H9 (cell line): ENCODE measurements at regions not wholly inside any gene's neighbourhood (a gene's known extent, or its start where the extent isn't known, plus 50 kb on each side); places are given as distances from the start of the nearest gene placed in this dataset.
"Not testable (repeated sequence)": the region's sequence is repeated elsewhere in the genome, so short reads cannot be mapped to it uniquely, and the experiment has no call there.

Source experiments
- DNase-seq: peaks from one replicate; pipeline ENCODE4 v3.0.0-alpha.2; 2017
- H2AFZ ChIP-seq: one replicate; pipeline ENCODE4 v1.6.1; 2013; ENCODE audit warnings: mild to moderate bottlenecking, low read length, control low read depth, moderate library complexity
- H2AK5ac ChIP-seq: 2 replicates; pipeline ENCODE4 v1.6.1; 2013; ENCODE audit warnings: low read length, control low read depth, mixed read lengths; ENCODE audit not compliant: insufficient read length
- H2BK120ac ChIP-seq: one replicate; pipeline ENCODE4 v1.6.1; 2013; ENCODE audit warnings: low read depth, mild to moderate bottlenecking, low read length, control low read depth, inconsistent platforms; ENCODE audit not compliant: poor library complexity, severe bottlenecking
- H2BK12ac ChIP-seq: 2 replicates; pipeline ENCODE4 v1.6.1; 2013; ENCODE audit warnings: low read length, control low read depth, mixed read lengths, low read depth; ENCODE audit not compliant: insufficient read length
- H2BK15ac ChIP-seq: 2 replicates; pipeline ENCODE4 v1.6.1; 2013; ENCODE audit warnings: low read depth, low read length, control low read depth
- H2BK20ac ChIP-seq: one replicate; pipeline ENCODE4 v1.6.1; 2013; ENCODE audit warnings: low read depth, mild to moderate bottlenecking, low read length, control low read depth, inconsistent platforms; ENCODE audit not compliant: poor library complexity, severe bottlenecking
- H2BK5ac ChIP-seq: 2 replicates; pipeline ENCODE4 v1.6.1; 2013; ENCODE audit warnings: low read length, control low read depth, mixed read lengths; ENCODE audit not compliant: insufficient read length
- H3K14ac ChIP-seq: 2 replicates; pipeline ENCODE4 v1.6.1; 2013; ENCODE audit warnings: low read length, control low read depth; ENCODE audit not compliant: insufficient read depth
- H3K18ac ChIP-seq: 2 replicates; pipeline ENCODE4 v1.6.1; 2013; ENCODE audit warnings: low read depth, mild to moderate bottlenecking, mixed read lengths, low read length, control low read depth; ENCODE audit not compliant: insufficient read length
- H3K23ac ChIP-seq: 2 replicates; pipeline ENCODE4 v1.6.1; 2013; ENCODE audit warnings: low read length, control low read depth, mixed read lengths, low read depth; ENCODE audit not compliant: insufficient read length
- H3K23me2 ChIP-seq: 2 replicates; pipeline ENCODE4 v1.6.1; 2013; ENCODE audit warnings: low read depth, mild to moderate bottlenecking, mixed read lengths, low read length, control low read depth; ENCODE audit not compliant: insufficient read length, poor library complexity, severe bottlenecking
- H3K27ac ChIP-seq: 2 replicates; pipeline ENCODE4 v1.5.1; 2013; ENCODE audit warnings: low read length, control low read depth, mixed read lengths, low read depth; ENCODE audit not compliant: insufficient read length
- H3K27me3 ChIP-seq: 2 replicates; pipeline ENCODE4 v1.6.1; 2013; ENCODE audit warnings: low read length, control low read depth, inconsistent platforms; ENCODE audit not compliant: insufficient read depth
- H3K4ac ChIP-seq: 2 replicates; pipeline ENCODE4 v1.6.1; 2013; ENCODE audit warnings: low read depth, mild to moderate bottlenecking, control low read depth, inconsistent platforms, low read length, moderate library complexity
- H3K4me1 ChIP-seq: 2 replicates; pipeline ENCODE4 v1.6.1; 2013; ENCODE audit warnings: low read length, control low read depth, inconsistent platforms; ENCODE audit not compliant: insufficient read depth
- H3K4me2 ChIP-seq: 2 replicates; pipeline ENCODE4 v1.6.1; 2013; ENCODE audit warnings: low read length, control low read depth, mixed read lengths; ENCODE audit not compliant: insufficient read length, insufficient read depth
- H3K56ac ChIP-seq: 2 replicates; pipeline ENCODE4 v1.6.1; 2013; ENCODE audit warnings: low read depth, mild to moderate bottlenecking, mixed read lengths, low read length, control low read depth; ENCODE audit not compliant: insufficient read length
- H3K79me1 ChIP-seq: 2 replicates; pipeline ENCODE4 v1.6.1; 2013; ENCODE audit warnings: low read depth, mild to moderate bottlenecking, moderate library complexity, low read length, control low read depth, inconsistent platforms; ENCODE audit not compliant: insufficient read depth, poor library complexity, severe bottlenecking
- H3K79me2 ChIP-seq: 2 replicates; pipeline ENCODE4 v1.6.1; 2013; ENCODE audit warnings: low read length, control low read depth, inconsistent platforms; ENCODE audit not compliant: insufficient read depth
- H3K9ac ChIP-seq: 2 replicates; pipeline ENCODE4 v1.6.1; 2013; ENCODE audit warnings: low read length, control low read depth, mixed read lengths; ENCODE audit not compliant: insufficient read length; ENCODE audit errors: extremely low read depth
- H3K9me3 ChIP-seq: one replicate; pipeline ENCODE4 v1.6.1; 2013; ENCODE audit warnings: low read depth, low read length, inconsistent platforms; ENCODE audit not compliant: control insufficient read depth
- H3T11ph ChIP-seq: one replicate; pipeline ENCODE4 v1.6.1; 2013; ENCODE audit warnings: mild to moderate bottlenecking, low read length, control low read depth, inconsistent platforms
- H4K20me1 ChIP-seq: one replicate; pipeline ENCODE4 v1.6.1; 2013; ENCODE audit not compliant: control insufficient read depth, insufficient read length, insufficient read depth
- H4K5ac ChIP-seq: 2 replicates; pipeline ENCODE4 v1.6.1; 2013; ENCODE audit warnings: low read depth, mild to moderate bottlenecking, mixed read lengths, low read length, control low read depth; ENCODE audit not compliant: insufficient read length
- H4K8ac ChIP-seq: replicated peaks from 2 replicates; pipeline ENCODE4 v1.6.1; 2013; ENCODE audit warnings: low read length, control low read depth, mixed read lengths, low read depth; ENCODE audit not compliant: insufficient read length
- H4K91ac ChIP-seq: 2 replicates; pipeline ENCODE4 v1.6.1; 2013; ENCODE audit warnings: low read depth, mild to moderate bottlenecking, moderate library complexity, mixed read lengths, low read length, control low read depth; ENCODE audit not compliant: insufficient read length
- H3K27ac Mint-ChIP-seq, 3 experiments: 2 replicates in 2 of 3; 3 replicates in 1 of 3; pipeline ENCODE4 v1.8.0; 2020 to 2021; ENCODE audit warnings: mixed read lengths in 3 of 3, mild to moderate bottlenecking in 1 of 3, moderate library complexity in 1 of 3
- H3K27me3 Mint-ChIP-seq: 2 replicates; pipeline ENCODE4 v1.8.0; 2021; ENCODE audit warnings: low read depth, mild to moderate bottlenecking, moderate library complexity, mixed read lengths
- H3K36me3 Mint-ChIP-seq, 3 experiments: 2 replicates in 2 of 3; 3 replicates in 1 of 3; pipeline ENCODE4 v1.8.0; 2020 to 2021; ENCODE audit warnings: low read depth in 3 of 3, mixed read lengths in 3 of 3; ENCODE audit not compliant: insufficient read depth in 1 of 3
- H3K4me1 Mint-ChIP-seq, 2 experiments: 2 replicates each; pipeline ENCODE4 v1.8.0; 2020; ENCODE audit warnings: mixed read lengths in 2 of 2
- H3K4me3 Mint-ChIP-seq, 2 experiments: 2 replicates in 1 of 2; 3 replicates in 1 of 2; pipeline ENCODE4 v1.8.0; 2020 to 2021; ENCODE audit warnings: mild to moderate bottlenecking in 2 of 2, mixed read lengths in 2 of 2, moderate library complexity in 1 of 2
- H3K9me3 Mint-ChIP-seq, 2 experiments: 2 replicates in 1 of 2; 3 replicates in 1 of 2; pipeline ENCODE4 v1.8.0; 2020; ENCODE audit warnings: mild to moderate bottlenecking in 2 of 2, mixed read lengths in 2 of 2, moderate library complexity in 1 of 2
- WGBS: extraction: QIAGEN DNeasy Blood & Tissue Kit; methylation state at CpG from one replicate; pipeline ENCODE4 v1.1.7; 2013; ENCODE audit warnings: missing lambda C conversion rate, low lambda C conversion rate, mixed read lengths; ENCODE audit not compliant: insufficient read length; ENCODE audit errors: extremely low coverage; 5-methylcytosine and 5-hydroxymethylcytosine counted together
- TF ChIP-seq, protein P1 (sequence below): fragments of 200-600 bp; sonication (generic); conservative IDR thresholded peaks from 3 replicates; pipeline ENCODE4 v1.8.0; 2021; ENCODE audit warnings: antibody characterized with exemption, mild to moderate bottlenecking

DNA sequence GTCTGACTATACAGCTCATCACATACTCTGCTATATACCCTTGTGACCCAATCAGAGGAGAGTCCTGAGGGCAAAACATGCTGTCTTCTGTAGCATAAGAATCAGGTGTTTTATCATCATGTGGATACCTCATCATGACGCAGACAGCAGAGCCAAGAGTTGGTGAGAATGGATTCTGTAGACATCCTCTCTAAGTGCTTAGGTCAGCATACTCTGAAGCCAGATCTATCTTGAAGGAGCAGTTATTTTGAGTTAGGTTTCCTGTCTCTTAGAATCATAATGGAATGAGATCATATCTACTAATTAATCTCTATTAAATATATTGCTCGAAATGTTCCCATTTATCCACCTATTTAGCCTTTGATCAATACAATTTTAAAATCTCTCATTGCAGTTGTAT is 190.2 kb upstream of the KCNH7 start:
- Histone ChIP-seq H3K4ac (no peak overlapping the region), H3K23ac (no peak overlapping the region), H3K9ac (no peak overlapping the region), H3K9me3 (no peaks in the 10 kb centered on the region), H2BK5ac (no peak overlapping the region), H3K27me3 (no peaks in the 10 kb centered on the region), H3T11ph (no peak overlapping the region), H2BK120ac (no peak overlapping the region), H3K18ac (no peak overlapping the region), H3K79me1 (no peaks in the 10 kb centered on the region), H3K4me2 (no peak overlapping the region), H2AFZ (no peak overlapping the region), H3K79me2 (no peaks in the 10 kb centered on the region), H3K56ac (no peak overlapping the region), H3K23me2 (no peaks in the 10 kb centered on the region), H3K4me1 (no peaks in the 10 kb centered on the region), H2AK5ac (no peak overlapping the region), H2BK12ac (no peak overlapping the region), H4K91ac (no peak overlapping the region), H2BK15ac (no peak overlapping the region), H3K14ac (no peak overlapping the region), H2BK20ac (no peak overlapping the region), H4K20me1 (no peaks in the 10 kb centered on the region), H3K27ac (no peak overlapping the region), H4K5ac (no peak overlapping the region), H4K8ac (no peak overlapping the region)
- no peak overlapping the region for H3K27ac Mint-ChIP-seq
- no peaks in the 10 kb centered on the region; a peak in 1 of 7 replicates for H3K36me3 Mint-ChIP-seq
- DNase-seq = no peak
- H3K4me1 Mint-ChIP-seq = no peaks in the 10 kb centered on the region
- no peaks in the 10 kb centered on the region for H3K9me3 Mint-ChIP-seq
- TF ChIP-seq, protein P1, sequence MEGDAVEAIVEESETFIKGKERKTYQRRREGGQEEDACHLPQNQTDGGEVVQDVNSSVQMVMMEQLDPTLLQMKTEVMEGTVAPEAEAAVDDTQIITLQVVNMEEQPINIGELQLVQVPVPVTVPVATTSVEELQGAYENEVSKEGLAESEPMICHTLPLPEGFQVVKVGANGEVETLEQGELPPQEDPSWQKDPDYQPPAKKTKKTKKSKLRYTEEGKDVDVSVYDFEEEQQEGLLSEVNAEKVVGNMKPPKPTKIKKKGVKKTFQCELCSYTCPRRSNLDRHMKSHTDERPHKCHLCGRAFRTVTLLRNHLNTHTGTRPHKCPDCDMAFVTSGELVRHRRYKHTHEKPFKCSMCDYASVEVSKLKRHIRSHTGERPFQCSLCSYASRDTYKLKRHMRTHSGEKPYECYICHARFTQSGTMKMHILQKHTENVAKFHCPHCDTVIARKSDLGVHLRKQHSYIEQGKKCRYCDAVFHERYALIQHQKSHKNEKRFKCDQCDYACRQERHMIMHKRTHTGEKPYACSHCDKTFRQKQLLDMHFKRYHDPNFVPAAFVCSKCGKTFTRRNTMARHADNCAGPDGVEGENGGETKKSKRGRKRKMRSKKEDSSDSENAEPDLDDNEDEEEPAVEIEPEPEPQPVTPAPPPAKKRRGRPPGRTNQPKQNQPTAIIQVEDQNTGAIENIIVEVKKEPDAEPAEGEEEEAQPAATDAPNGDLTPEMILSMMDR = no peak
- H3K27me3 Mint-ChIP-seq = no peaks in the 10 kb centered on the region
- WGBS = no CpG with 5 or more reads among the region's 2 CpGs
- H3K4me3 Mint-ChIP-seq = no peak overlapping the region

DNA sequence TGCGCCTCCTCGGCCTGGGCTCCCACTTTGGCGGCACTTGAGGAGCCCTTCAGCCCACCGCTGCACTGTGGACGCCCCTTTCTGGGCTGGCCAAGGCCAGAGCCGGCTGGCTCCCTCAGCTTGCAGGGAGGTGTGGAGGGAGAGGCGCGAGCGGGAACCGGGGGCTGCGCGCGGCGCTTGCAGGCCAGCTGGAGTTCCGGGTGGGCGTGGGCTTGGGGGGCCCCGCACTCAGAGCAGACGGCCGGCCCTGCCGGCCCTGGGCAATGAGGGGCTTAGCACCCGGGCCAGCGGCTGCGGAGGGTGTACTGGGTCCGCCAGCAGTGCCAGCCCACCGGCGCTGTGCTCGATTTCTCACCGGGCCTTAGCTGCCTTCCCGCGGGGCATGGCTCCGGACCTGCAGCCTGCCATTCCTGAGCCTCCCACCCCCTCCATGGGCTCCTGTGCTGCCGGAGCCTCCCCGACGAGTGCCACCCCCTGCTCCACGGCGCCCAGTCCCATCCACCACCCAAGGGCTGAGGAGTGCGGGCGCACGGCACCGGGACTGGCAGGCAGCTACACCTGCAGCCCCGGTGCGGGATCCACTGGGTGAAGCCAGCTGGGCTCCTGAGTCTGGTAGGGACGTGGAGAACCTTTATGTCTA is 187.7 kb upstream of the KCNH7 start:
- not testable (repeated sequence) for H2BK120ac ChIP-seq, H2AK5ac ChIP-seq, H3K23ac ChIP-seq, H2BK20ac ChIP-seq, H2BK15ac ChIP-seq, H3K56ac ChIP-seq, H3K79me1 ChIP-seq, DNase-seq, H3K9me3 Mint-ChIP-seq, H2BK12ac ChIP-seq, H3K4me1 Mint-ChIP-seq, H3K18ac ChIP-seq, H3K27me3 Mint-ChIP-seq, H3K27ac Mint-ChIP-seq, H2AFZ ChIP-seq, H3K9ac ChIP-seq, H3K79me2 ChIP-seq, H4K8ac ChIP-seq, H3K4me1 ChIP-seq, H3K27ac ChIP-seq, H3K9me3 ChIP-seq, H3K4me3 Mint-ChIP-seq, H3K4ac ChIP-seq, H3T11ph ChIP-seq, H4K91ac ChIP-seq, H4K5ac ChIP-seq, H3K14ac ChIP-seq, H3K36me3 Mint-ChIP-seq, H4K20me1 ChIP-seq, H3K27me3 ChIP-seq, H3K4me2 ChIP-seq, H3K23me2 ChIP-seq, H2BK5ac ChIP-seq
- no CpG with 5 or more reads among the region's 43 CpGs for WGBS
